ENCODE measurements at regions not wholly inside any gene's neighbourhood (a gene's known extent, or its start where the extent isn't known, plus 50 kb on each side); places are given as distances from the start of the nearest gene placed in this dataset.
A peak's percentile ranks its signal among the peaks of the same experiment; 100 is the strongest.
"Not testable (repeated sequence)": the region's sequence is repeated elsewhere in the genome, so short reads cannot be mapped to it uniquely, and the experiment has no call there.

DNA sequence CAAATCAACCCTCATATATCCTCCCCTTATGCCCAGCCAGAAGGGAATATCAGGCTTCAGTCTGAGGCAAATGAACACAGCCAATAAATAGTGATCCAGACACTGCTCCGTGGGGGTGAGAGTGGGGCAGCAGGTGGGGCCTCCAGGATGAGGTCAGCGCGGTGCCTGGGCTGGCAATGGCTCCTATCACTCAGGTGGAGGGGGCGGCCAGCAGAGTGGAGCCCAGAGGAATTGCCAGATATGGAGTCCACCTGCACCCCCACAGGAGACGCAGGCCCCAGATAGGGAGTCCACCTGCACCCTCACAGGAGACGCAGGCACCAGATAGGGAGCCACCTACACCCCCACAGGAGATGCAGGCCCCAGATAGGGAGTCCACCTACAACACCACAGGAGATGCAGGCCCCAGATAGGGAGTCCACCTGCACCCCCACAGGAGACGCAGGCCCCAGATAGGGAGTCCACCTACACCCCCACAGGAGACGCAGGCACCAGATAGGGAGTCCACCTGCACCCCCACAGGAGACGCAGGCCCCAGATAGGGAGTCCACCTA is 78.0 kb upstream of the PPP2R2D start:
- 51 to 63% (median 58%) methylated on average over 9 of the region's 9 CpGs for WGBS, 3 donors
- no peaks in the 10 kb centered on the region for H3K4me1 ChIP-seq (ENCODE audit: insufficient read depth)
- DNase-seq, result no peak
- no peaks in the 10 kb centered on the region for H3K36me3 ChIP-seq
- no peak overlapping the region for H3K27ac ChIP-seq
- no peaks in the 10 kb centered on the region for H3K9me3 ChIP-seq
- intact Hi-C loops (cut with DNase I), result no loop called here
- no peak for TF ChIP-seq POLR2A (IDR thresholded peaks at IDR 0.05)
- no peak for TF ChIP-seq CTCF (IDR thresholded peaks at IDR 0.05)
- no peak for TF ChIP-seq EP300 (IDR thresholded peaks at IDR 0.05)
- no peaks in the 10 kb centered on the region for H3K27me3 ChIP-seq
- no peak overlapping the region for H3K4me3 ChIP-seq

DNA sequence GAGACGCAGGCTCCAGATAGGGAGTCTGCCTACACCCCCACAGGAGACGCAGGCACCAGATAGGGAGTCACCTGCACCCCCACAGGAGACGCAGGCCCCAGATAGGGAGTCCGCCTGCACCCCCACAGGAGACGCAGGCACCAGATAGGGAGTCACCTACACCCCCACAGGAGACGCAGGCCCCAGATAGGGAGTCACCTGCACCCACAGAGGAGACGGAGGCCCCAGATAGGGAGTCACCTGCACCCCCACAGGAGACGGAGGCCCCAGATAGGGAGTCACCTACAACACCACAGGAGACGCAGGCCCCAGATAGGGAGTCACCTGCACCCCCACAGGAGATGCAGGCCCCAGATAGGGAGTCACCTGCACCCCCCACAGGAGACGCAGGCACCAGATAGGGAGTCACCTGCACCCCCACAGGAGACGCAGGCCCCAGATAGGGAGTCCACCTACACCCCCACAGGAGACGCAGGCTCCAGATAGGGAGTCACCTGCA is 77.2 kb upstream of the PPP2R2D start:
- H3K27me3 ChIP-seq; H3K27ac ChIP-seq; H3K4me3 ChIP-seq; DNase-seq; H3K9me3 ChIP-seq; H3K36me3 ChIP-seq; intact Hi-C loops (cut with DNase I); H3K4me1 ChIP-seq (ENCODE audit: insufficient read depth): not testable (repeated sequence)
- 34 to 43% (median 41%) methylated on average over 8 to 11 of the region's 12 CpGs for WGBS, 3 donors

GRCh38 chr10:131824371-131825149 is 76.2 kb upstream of the PPP2R2D start:
- Histone ChIP-seq H3K27me3 (no peaks in the 10 kb centered on the region), H3K27ac (no peak overlapping the region), H3K36me3 (no peaks in the 10 kb centered on the region), H3K9me3 (no peaks in the 10 kb centered on the region), H3K4me3 (no peak overlapping the region), H3K4me1 (ENCODE audit: insufficient read depth) (no peaks in the 10 kb centered on the region)
- 32 to 48% (median 41%) methylated on average over 18 to 24 of the region's 24 CpGs for WGBS, 3 donors
- DNase-seq, result peak in 1 of 5 donors; percentile 18
- intact Hi-C loops (cut with DNase I), result no loop called here
- TF ChIP-seq POLR2A (IDR thresholded peaks at IDR 0.05), result no peak

- 4 to 15% (median 8%) methylated on average over 15 of the region's 15 CpGs for whole genome bisulfite sequencing, 3 donors
- peak in 1 of 5 donors; percentile 13 for DNase-seq
- no peaks in the 10 kb centered on the region for H3K36me3 ChIP-seq
- no peaks in the 10 kb centered on the region for H3K27me3 ChIP-seq
- H3K4me1 ChIP-seq (ENCODE audit: insufficient read depth), result no peaks in the 10 kb centered on the region
- H3K4me3 ChIP-seq, result no peak overlapping the region
- no peak overlapping the region for H3K27ac ChIP-seq
- intact Hi-C loops (cut with DNase I), result no loop called here
- TF ChIP-seq POLR2A (IDR thresholded peaks at IDR 0.05) (no peak), EP300 (IDR thresholded peaks at IDR 0.05) (no peak), CTCF (IDR thresholded peaks at IDR 0.05) (no peak)
- H3K9me3 ChIP-seq, result no peaks in the 10 kb centered on the region
These were observed 75.5 kb upstream of the PPP2R2D start for GRCh38 chr10:131825150-131825848.

DNA sequence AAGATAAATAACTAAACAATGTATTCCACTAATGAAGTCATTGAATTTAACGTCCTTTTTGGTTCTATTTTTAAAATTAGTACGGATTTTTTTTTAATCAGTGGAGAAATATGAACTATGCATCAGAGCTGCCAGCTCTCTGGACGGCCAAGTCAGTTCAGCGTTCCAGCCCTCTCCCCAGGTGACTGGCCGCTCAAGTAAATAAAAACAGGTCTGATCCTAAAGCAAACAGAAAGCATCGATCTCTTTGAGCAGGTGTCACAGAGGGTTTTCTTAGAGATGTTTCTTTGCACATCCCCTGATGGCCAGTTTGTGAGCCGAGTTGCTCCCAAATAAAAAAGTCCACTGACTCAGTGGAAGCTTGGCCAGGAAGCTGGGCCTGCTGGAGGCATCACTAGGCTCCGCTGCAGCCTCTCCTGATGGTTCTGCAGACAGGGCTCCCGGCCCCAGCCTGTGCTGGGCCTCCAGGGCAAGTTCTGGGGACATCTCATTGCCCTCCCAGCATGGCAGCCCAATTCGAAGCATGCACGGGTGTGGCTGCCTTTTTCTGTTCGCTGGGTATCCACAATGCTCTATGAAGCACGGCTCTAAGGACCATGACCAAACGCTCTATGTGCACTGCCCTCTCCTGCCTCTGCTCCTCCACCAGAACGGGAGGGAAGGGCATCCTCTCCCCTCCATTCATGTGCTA is 74.7 kb upstream of the PPP2R2D start:
- intact Hi-C loops (cut with DNase I), result no loop called here

More for the DNA sequence above, 74.7 kb upstream of the PPP2R2D start:
- 48 to 58% (median 48%) methylated on average over 15 of the region's 15 CpGs for WGBS, 3 donors
- no peak for TF ChIP-seq POLR2A (IDR thresholded peaks at IDR 0.05)
- no peak for TF ChIP-seq CTCF (IDR thresholded peaks at IDR 0.05)
- TF ChIP-seq EP300 (IDR thresholded peaks at IDR 0.05), result no peak
- Histone ChIP-seq H3K27me3 (no peaks in the 10 kb centered on the region), H3K9me3 (no peaks in the 10 kb centered on the region), H3K27ac (no peak overlapping the region), H3K36me3 (no peaks in the 10 kb centered on the region), H3K4me3 (no peak overlapping the region), H3K4me1 (ENCODE audit: insufficient read depth) (no peaks in the 10 kb centered on the region)
- no peak for DNase-seq
